SU-DHL-6 (cell line): ENCODE measurements at regions not wholly inside any gene's neighbourhood (a gene's known extent, or its start where the extent isn't known, plus 50 kb on each side); places are given as distances from the start of the nearest gene placed in this dataset.

Experiments used
- CTCF ChIP-seq: fragments of 200-600 bp; sonication (generic); IDR thresholded peaks from one replicate; pipeline ENCODE4 v1.5.1; 2017; ENCODE audit warnings: antibody characterized with exemption, mild to moderate bottlenecking, low read length, moderate library complexity; ENCODE audit not compliant: insufficient read depth, poor library complexity, severe bottlenecking
- EZH2phosphoT487 ChIP-seq: fragments of 200-600 bp; sonication (generic), shearing (Covaris generic); conservative IDR thresholded peaks from 2 replicates; pipeline ENCODE4 v1.6.1; 2018; ENCODE audit warnings: mild to moderate bottlenecking, antibody characterized with exemption, low read length, moderate library complexity, mixed read lengths

- TF ChIP-seq CTCF (no peak), EZH2phosphoT487 (no peak)
Measured at GRCh38 chr6:79864421-79864820, 82.9 kb downstream of the ELOVL4 start.
